ENCODE measurements at regions not wholly inside any gene's neighbourhood (a gene's known extent, or its start where the extent isn't known, plus 50 kb on each side); places are given as distances from the start of the nearest gene placed in this dataset.

DNA sequence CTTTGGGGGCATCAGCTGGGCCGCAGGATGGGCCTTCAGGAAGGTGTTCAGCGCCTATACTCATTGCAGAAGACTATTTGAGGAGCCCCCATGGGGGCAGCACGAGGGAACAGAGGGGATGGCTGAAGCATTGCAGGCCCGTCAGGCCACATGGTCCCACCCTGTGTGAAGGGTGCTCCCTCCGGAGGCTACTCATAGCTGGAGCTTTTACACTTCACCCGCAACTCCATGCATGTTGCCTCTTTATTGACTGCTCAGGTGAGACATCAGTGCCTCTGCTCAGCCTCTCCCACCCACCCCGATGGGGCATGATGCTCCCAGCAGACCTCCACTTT lies 1500.9 kb downstream of the TBC1D22A start:
- no peak for TF ChIP-seq JUND (IDR thresholded peaks at IDR 0.05; ENCODE audit: low read depth)
- in situ Hi-C loops (cut with HindIII; ENCODE audit: low pct_unique_long_range_greater_than_20kb, low sequenced_read_pairs) = no loop called here
- DNase-seq (ENCODE audit: low read depth in 1 of 2, low spot score in 1 of 2) = no peak

DNA sequence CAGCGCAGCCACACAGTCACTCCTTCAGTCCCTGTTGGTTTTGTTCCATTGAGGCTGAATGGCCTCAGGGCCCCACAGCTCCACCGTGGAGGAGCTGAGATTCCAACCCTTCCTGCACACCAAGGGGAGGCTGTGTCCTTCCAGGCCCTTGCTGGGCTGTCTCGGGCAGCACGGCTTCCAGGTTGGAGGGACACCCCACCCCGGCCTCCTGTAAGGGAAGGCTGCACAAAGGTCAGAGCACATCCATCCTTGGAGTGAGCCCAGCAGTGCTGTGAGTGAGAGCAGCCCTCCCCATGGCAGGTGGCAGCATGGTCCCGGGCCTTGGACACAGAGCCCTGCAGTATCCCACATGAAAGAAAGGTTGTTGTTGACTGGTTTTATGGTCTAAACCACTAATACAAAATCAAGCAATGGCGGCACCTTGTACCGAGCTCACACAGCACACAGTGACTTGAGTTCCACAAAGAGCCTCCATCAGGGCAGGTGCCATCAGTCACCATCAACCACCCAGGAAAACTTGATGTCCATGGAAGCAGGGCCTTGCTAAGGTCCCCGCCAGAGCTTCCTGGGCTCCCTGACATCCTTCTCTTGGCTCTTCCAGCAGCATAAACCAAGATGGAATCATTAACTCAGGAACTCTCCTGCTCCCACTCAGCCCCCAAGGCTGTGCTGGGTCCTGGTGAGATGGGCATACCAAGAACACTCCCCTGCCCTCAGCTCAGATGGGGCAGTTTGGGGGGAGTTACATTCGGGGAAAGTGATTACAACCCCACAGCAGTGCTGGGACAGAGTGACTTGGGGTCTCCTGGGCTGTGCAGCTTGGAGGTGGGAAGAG lies 1500.4 kb downstream of the TBC1D22A start:
- in situ Hi-C loops (cut with HindIII; ENCODE audit: low pct_unique_long_range_greater_than_20kb, low sequenced_read_pairs) = no loop called here
- TF ChIP-seq JUND (IDR thresholded peaks at IDR 0.05; ENCODE audit: low read depth) = no peak
- DNase-seq (ENCODE audit: low read depth in 1 of 2, low spot score in 1 of 2) = no peak

DNA sequence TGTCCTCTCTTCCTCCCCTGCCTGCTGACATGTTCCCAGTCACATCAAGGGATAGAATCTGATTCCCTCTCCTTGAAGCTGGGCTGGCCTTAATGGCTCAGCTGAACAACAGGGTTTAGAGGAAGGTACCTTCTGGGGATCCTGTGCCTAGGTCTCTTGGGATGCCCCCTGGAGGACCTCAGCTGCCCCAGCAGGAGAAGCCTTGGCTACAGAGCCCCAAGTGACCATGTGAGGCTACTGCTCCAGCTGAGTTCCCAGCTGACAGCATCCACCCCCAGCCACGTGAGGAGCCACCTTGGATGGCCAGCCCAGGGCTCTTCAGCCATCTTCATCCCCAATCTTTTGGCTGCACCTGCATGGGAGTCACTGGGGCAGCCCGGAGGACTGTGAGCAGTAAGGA lies 1499.3 kb downstream of the TBC1D22A start:
- in situ Hi-C loops (cut with HindIII; ENCODE audit: low pct_unique_long_range_greater_than_20kb, low sequenced_read_pairs) = no loop called here
- no peak for DNase-seq (ENCODE audit: low read depth in 1 of 2, low spot score in 1 of 2)
- TF ChIP-seq JUND (IDR thresholded peaks at IDR 0.05; ENCODE audit: low read depth) = no peak

DNA sequence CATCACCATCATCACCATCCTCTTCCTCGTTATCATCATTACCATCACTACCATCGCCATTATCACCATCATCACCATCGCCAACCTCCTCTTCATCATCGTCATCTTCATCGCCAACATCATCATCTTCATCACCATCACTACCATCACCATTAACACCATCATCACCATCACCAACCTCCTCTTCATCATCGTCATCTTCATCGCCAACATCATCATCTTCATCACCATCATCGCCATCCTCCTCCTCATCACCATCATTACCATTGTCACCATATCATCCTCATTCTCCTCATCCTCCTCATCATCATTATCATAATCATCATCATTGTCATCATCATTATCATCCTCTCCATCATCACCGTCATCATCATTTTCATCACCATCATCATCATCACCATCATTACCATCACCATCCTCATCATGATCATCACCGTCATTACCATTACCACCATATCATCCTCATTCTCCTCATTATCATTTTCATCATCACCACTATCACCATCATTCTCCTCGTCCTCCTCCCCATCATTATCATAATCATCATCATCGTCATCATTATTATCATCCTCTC lies 1498.7 kb downstream of the TBC1D22A start:
- no peak for TF ChIP-seq JUND (IDR thresholded peaks at IDR 0.05; ENCODE audit: low read depth)
- in situ Hi-C loops (cut with HindIII; ENCODE audit: low pct_unique_long_range_greater_than_20kb, low sequenced_read_pairs) = no loop called here
- no peak for DNase-seq (ENCODE audit: low read depth in 1 of 2, low spot score in 1 of 2)

DNA sequence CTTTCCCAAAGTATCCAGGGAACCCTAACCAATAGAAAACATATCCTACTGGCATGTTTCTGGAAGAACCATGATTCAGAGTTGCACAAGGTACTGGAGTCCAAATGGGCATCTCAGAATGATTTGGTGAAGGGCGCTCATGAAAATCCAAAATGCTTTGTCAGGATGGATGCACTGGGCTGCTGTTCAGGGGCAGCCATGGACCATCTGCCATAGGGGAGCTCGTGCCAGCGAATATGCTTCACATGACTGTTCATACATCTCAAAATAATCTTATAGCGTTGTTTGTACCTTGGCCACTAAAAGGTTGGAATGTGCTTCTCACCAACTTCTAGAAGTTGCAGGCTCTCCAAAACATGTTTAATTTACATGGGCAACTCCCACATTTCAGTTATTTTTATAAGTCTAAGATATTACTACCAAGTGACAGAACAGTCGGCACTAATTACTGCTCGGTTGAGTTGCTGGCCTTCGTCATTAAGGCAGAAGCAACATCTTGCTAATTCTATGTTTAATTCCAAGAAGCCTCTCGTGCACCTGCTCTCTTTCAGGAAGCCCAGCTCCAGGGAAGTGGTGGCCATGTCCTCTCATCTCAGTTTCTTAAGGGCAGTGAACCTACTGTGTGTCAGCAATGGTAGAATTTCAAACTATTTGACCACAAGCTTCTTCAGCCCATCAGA lies 1497.7 kb downstream of the TBC1D22A start:
- no peak for DNase-seq (ENCODE audit: low read depth in 1 of 2, low spot score in 1 of 2)
- no peak for TF ChIP-seq JUND (IDR thresholded peaks at IDR 0.05; ENCODE audit: low read depth)
- in situ Hi-C loops (cut with HindIII; ENCODE audit: low pct_unique_long_range_greater_than_20kb, low sequenced_read_pairs) = no loop called here

DNA sequence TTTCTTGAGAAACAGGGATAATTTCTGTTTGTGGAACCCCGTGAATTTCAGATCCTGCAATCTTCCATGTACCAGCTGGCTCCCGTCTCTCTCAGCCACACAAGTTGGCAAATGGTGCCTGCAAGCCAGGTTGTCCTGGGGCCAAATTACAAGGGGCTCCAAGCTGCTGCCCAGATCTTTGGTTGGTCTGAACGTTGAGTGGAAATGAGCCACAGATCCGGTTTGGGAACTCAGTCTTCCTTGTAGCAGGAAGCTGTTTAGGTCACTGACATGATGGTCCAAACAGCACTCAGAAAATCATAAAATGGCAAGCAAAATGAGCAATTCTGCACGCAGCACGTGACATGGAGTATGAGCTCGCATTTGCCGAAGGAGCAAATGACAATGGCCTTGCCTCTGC lies 1496.4 kb downstream of the TBC1D22A start:
- in situ Hi-C loops (cut with HindIII; ENCODE audit: low pct_unique_long_range_greater_than_20kb, low sequenced_read_pairs) = no loop called here
- no peak for TF ChIP-seq JUND (IDR thresholded peaks at IDR 0.05; ENCODE audit: low read depth)
- no peak for DNase-seq (ENCODE audit: low read depth in 1 of 2, low spot score in 1 of 2)

DNA sequence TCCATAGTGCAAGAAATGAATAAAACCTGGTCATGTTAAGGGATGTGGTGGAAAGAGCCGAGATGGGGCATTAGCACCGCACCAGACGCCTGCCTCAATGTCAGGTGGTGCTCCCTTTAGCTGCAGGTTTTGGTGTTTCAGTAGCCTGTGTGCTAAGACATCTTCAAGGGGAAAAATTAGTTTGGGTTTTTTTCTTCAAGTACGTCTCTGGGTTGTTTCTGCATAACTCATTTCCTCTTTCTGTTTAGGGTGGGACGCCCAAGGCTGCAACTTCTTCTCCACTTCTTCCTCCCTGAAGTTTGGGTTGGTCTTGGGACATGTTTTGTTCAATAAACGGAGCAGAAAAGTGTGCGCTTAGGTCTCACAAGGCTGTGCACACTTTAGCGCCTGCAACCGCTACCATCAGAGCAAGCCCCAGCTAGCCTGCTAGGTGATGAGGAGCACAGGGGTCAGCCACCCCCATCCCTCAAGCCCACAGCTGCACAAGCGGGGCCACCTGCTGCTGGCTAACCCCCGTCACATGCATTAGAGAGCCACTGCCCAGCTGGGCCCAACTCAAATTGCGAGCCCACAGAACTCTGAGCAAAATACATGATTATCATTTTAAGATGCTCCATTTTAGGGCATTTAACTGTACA lies 1495.7 kb downstream of the TBC1D22A start:
- in situ Hi-C loops (cut with HindIII; ENCODE audit: low pct_unique_long_range_greater_than_20kb, low sequenced_read_pairs) = no loop called here
- DNase-seq (ENCODE audit: low read depth in 1 of 2, low spot score in 1 of 2) = no peak
- no peak for TF ChIP-seq JUND (IDR thresholded peaks at IDR 0.05; ENCODE audit: low read depth)

DNA sequence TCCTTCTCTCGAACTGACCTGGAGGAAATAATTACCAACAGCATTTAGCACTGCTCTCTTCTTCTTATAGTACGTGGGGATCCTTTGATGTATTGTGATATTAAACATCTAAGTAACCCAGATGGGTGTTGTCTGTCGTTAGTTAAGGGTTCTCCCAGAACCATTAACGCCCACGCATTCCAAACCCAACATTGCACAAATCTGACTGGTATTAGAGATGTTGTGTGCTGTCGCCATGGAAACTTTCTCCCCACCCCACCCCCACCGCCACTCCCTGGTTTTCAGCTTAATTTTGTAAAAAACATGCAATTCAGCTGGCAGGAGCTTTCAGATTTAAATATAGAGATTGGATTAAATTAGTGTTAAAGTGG lies 1495.2 kb downstream of the TBC1D22A start:
- in situ Hi-C loops (cut with HindIII; ENCODE audit: low pct_unique_long_range_greater_than_20kb, low sequenced_read_pairs) = no loop called here
- DNase-seq (ENCODE audit: low read depth in 1 of 2, low spot score in 1 of 2) = no peak
- TF ChIP-seq JUND (IDR thresholded peaks at IDR 0.05; ENCODE audit: low read depth) = no peak

DNA sequence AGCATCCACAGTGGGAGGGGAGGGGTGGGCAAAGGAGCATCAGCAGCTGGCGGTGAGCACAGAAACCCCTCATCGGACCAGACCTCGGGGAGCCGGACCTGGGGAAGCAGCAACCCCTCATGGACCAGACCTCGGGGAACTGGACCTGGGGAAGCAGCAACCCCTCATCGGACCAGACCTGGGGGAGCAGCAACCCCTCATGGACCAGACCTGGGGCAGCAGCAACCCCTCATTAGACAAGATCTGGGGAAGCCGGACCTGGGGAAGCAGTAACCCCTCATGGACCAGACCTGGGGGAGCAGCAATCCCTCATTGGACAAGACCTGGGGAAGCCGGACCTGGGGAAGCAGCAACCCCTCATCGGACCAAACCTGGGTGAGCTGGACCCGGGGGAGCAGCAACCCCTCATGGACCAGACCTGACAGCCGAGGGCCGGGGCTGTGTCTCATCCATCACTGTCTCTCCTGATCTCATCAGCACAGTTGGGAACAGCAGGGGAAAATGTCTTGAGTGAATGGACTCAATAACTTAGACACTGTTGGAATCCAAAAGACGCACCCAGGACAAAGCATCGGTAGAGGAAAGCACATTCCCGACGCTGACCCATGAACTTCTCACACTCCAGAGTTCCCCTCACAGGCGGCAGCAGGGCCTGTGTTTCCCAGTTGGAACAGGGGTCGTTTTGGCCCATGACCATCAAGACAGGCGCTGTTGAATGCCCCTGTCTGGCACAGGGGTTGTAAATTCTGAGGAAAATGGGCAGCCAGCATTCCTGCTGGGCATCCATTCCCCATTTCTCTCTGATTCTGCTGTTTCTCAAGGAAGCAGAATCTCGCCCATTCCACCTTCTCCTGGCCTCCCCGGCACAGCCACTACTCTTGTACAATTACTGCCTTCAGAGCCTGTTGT lies 1494.6 kb downstream of the TBC1D22A start:
- DNase-seq (ENCODE audit: low read depth in 1 of 2, low spot score in 1 of 2) = no peak
- in situ Hi-C loops (cut with HindIII; ENCODE audit: low pct_unique_long_range_greater_than_20kb, low sequenced_read_pairs) = no loop called here
- no peak for TF ChIP-seq JUND (IDR thresholded peaks at IDR 0.05; ENCODE audit: low read depth)

DNA sequence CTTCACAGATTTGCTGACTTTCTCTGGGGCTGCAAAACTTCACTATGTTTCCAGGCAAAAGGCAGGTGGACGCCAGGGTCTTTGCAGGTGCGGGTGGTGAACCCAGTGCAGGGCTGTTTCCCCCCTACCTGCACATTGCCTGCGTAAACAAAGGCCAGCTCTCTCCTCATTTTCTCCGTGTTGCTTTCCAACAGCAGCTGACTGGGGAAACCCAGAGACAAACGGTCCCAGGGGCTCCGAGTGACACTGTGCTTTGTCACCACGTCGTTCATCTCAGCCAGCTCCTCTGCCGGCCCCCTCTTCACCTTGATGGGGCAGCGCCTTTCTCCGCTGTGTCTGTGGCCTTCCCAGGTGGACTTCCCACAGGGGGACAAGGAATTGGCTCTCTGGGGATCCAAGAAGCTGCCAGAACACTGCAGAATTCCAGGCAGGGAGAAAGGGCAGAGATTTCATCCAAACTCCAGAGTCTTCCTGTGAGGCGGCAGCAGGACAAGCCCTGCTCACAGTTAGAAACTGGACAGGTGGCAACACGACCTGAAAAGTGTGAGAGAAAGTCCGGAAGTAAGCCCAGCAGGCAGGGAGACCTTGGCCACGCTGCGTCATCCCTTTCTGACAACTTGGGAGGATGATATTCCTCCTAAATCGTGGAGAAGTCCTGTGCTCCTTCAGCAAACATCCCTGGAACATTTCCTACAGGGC lies 1493.7 kb downstream of the TBC1D22A start:
- in situ Hi-C loops (cut with HindIII; ENCODE audit: low pct_unique_long_range_greater_than_20kb, low sequenced_read_pairs) = no loop called here
- TF ChIP-seq JUND (IDR thresholded peaks at IDR 0.05; ENCODE audit: low read depth) = no peak

DNA sequence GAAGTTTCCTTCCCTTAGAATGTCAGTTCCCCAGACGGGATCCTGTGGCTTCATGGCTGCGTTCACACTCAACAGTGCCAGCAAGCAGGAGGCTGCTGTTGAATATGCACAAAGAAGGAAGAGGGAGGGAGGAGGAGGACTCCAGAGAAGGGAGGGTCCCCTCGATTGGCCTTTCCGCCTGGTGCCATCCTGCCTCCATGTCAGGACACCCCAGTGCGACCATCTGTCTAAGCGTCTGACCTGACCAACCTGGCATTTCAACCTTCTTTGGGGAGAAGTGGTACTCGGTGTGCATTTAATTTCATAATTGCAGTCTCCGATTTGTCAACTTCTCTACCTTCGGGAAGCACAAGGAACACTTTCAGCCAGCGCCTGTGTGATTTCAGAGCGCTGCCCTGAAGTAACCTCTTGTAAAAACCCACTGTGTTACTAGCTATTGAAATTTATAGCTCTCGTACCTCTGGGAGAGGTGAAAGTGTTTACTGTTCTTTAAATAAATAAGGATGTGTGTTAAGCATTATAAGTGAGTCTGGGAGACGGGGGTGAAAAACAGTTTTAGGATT lies 1491.9 kb downstream of the TBC1D22A start:
- in situ Hi-C loops (cut with HindIII; ENCODE audit: low pct_unique_long_range_greater_than_20kb, low sequenced_read_pairs) = no loop called here
- no peak for TF ChIP-seq JUND (IDR thresholded peaks at IDR 0.05; ENCODE audit: low read depth)
- DNase-seq (ENCODE audit: low read depth in 1 of 2, low spot score in 1 of 2) = no peak

More for the DNA sequence above, 1493.7 kb downstream of the TBC1D22A start:
- DNase-seq (ENCODE audit: low read depth in 1 of 2, low spot score in 1 of 2) = no peak
